Stimulated activated CD4-positive, alpha-beta T cell treated with anti-CD3 and anti-CD28 coated beads, Interleukin-1b, Interleukin-23, amount 100 ng/mL, for 24 hours (primary cell): ENCODE measurements at regions not wholly inside any gene's neighbourhood (a gene's known extent, or its start where the extent isn't known, plus 50 kb on each side); places are given as distances from the start of the nearest gene placed in this dataset.
"Not testable (repeated sequence)": the region's sequence is repeated elsewhere in the genome, so short reads cannot be mapped to it uniquely, and the experiment has no call there.

Source experiments
- DNase-seq, 4 experiments: peaks; one replicate each; pipeline ENCODE4 v3.0.0-alpha.2; 2020; ENCODE audit warnings: low read depth in 4 of 4, low spot score in 1 of 4

GRCh38 chr1:82799261-82799660 is 998.5 kb downstream of the ADGRL2 start:
- no peak for DNase-seq

GRCh38 chr1:82795508-82796149 is 994.9 kb downstream of the ADGRL2 start:
- no peak for DNase-seq

- no peak for DNase-seq
These were observed 991.4 kb downstream of the ADGRL2 start for GRCh38 chr1:82792151-82792550.

GRCh38 chr1:82790556-82790955 is 989.8 kb downstream of the ADGRL2 start:
- no peak for DNase-seq

- no peak for DNase-seq
These were observed 987.9 kb downstream of the ADGRL2 start for GRCh38 chr1:82788660-82789059.

GRCh38 chr1:82788038-82788437 is 987.3 kb downstream of the ADGRL2 start:
- DNase-seq: no peak

- DNase-seq: no peak
These were observed 986.1 kb downstream of the ADGRL2 start for GRCh38 chr1:82786883-82787282.

- DNase-seq: no peak
These were observed 984.6 kb downstream of the ADGRL2 start for GRCh38 chr1:82785268-82785790.

GRCh38 chr1:82783044-82783443 is 982.3 kb downstream of the ADGRL2 start:
- no peak for DNase-seq

GRCh38 chr1:82782599-82782998 is 981.9 kb downstream of the ADGRL2 start:
- no peak for DNase-seq

GRCh38 chr1:82778612-82779011 is 977.9 kb downstream of the ADGRL2 start:
- DNase-seq: no peak

- DNase-seq: no peak
These were observed 976.5 kb downstream of the ADGRL2 start for GRCh38 chr1:82777240-82777639.

GRCh38 chr1:82776730-82777129 is 976.0 kb downstream of the ADGRL2 start:
- DNase-seq: not testable (repeated sequence)

- DNase-seq: peak in 3 of 4 experiments; percentile 4 to 16 (median 14)
These were observed 974.8 kb downstream of the ADGRL2 start for GRCh38 chr1:82775406-82776000.

- DNase-seq: no peak
These were observed 962.2 kb downstream of the ADGRL2 start for GRCh38 chr1:82762829-82763532.

- DNase-seq: no peak
These were observed 958.3 kb downstream of the ADGRL2 start for GRCh38 chr1:82759035-82759434.

- no peak for DNase-seq
These were observed 954.9 kb downstream of the ADGRL2 start for GRCh38 chr1:82755671-82756070.

GRCh38 chr1:82755191-82755590 is 954.5 kb downstream of the ADGRL2 start:
- DNase-seq: no peak

- DNase-seq: no peak
These were observed 951.3 kb downstream of the ADGRL2 start for GRCh38 chr1:82752046-82752445.

GRCh38 chr1:82733645-82734044 is 932.9 kb downstream of the ADGRL2 start:
- no peak for DNase-seq

- DNase-seq: no peak
These were observed 930.5 kb downstream of the ADGRL2 start for GRCh38 chr1:82731216-82731615.

- no peak for DNase-seq
These were observed 927.5 kb downstream of the ADGRL2 start for GRCh38 chr1:82728206-82728605.
